Epithelial cell of proximal tubule (primary cell): ENCODE measurements at regions not wholly inside any gene's neighbourhood (a gene's known extent, or its start where the extent isn't known, plus 50 kb on each side); places are given as distances from the start of the nearest gene placed in this dataset.

ENCODE experiments used
- DNase-seq: peaks from one replicate; pipeline ENCODE4 v3.0.0-alpha.2; 2011; ENCODE audit warnings: low read depth
- H3K4me3 ChIP-seq: 2 replicates; pipeline ENCODE4 v1.5.1; 2011; ENCODE audit warnings: low read depth, mild to moderate bottlenecking, low read length
- CTCF ChIP-seq: conservative IDR thresholded peaks from 2 replicates; pipeline ENCODE4 v1.5.1; 2012; ENCODE audit warnings: low read depth, mild to moderate bottlenecking, low read length

GRCh38 chr6:40177598-40177997, 243.3 kb upstream of the MOCS1 start:
- TF ChIP-seq CTCF = no peak
- no peak for DNase-seq
- no peak overlapping the region for H3K4me3 ChIP-seq

GRCh38 chr6:40176152-40176551, 241.9 kb upstream of the MOCS1 start:
- no peak for TF ChIP-seq CTCF
- no peak for DNase-seq
- no peak overlapping the region for H3K4me3 ChIP-seq

- no peak for TF ChIP-seq CTCF
- H3K4me3 ChIP-seq = no peak overlapping the region
- no peak for DNase-seq
These were observed 238.0 kb upstream of the MOCS1 start for GRCh38 chr6:40172272-40172671.

GRCh38 chr6:40171343-40171742, 237.1 kb upstream of the MOCS1 start:
- no peak for TF ChIP-seq CTCF
- no peak overlapping the region for H3K4me3 ChIP-seq
- no peak for DNase-seq

GRCh38 chr6:40170856-40171255, 236.6 kb upstream of the MOCS1 start:
- DNase-seq = no peak
- TF ChIP-seq CTCF = no peak
- H3K4me3 ChIP-seq = no peak overlapping the region

GRCh38 chr6:40169878-40170277, 235.6 kb upstream of the MOCS1 start:
- no peak for DNase-seq
- H3K4me3 ChIP-seq = no peak overlapping the region
- TF ChIP-seq CTCF = no peak

GRCh38 chr6:40166963-40167362, 232.7 kb upstream of the MOCS1 start:
- TF ChIP-seq CTCF = no peak
- DNase-seq = no peak
- H3K4me3 ChIP-seq = no peak overlapping the region
